ENCODE measurements at regions not wholly inside any gene's neighbourhood (a gene's known extent, or its start where the extent isn't known, plus 50 kb on each side); places are given as distances from the start of the nearest gene placed in this dataset.

GRCh38 chr13:50618206-50618605 lies 225.3 kb downstream of the DLEU7 start:
- no peak overlapping the region for H3K27ac Mint-ChIP-seq

GRCh38 chr13:50626101-50626547 lies 217.4 kb downstream of the DLEU7 start:
- Mint-ChIP-seq H3K4me1 (peaks cover 15% of the 10 kb centered on the region), H3K9me3 (ENCODE audit: insufficient read depth) (no peaks in the 10 kb centered on the region), H3K4me3 (no peak overlapping the region), H3K27ac (peak overlapping the region; percentile 71), H3K27me3 (no peaks in the 10 kb centered on the region)
- WGBS (ENCODE audit: insufficient coverage), result 100% methylated on average over 1 of the region's 3 CpGs
- peak; percentile 69 for ATAC-seq (ENCODE audit: low read depth)
- Histone ChIP-seq H3K4me2 (replicated peaks; ENCODE audit: low read depth, low read length, poor library complexity, severe bottlenecking) (no peak overlapping the region), H2AFZ (ENCODE audit: insufficient read depth, low read depth, low read length, poor library complexity, severe bottlenecking) (no peak overlapping the region), H3K27me3 (replicated peaks in 1 of 4; ENCODE audit: control extremely low read depth in 1 of 4, control insufficient read depth in 3 of 4, insufficient read depth in 4 of 4, low read length in 3 of 4) (no peaks in the 10 kb centered on the region), H3K9ac (ENCODE audit: low read length) (no peak overlapping the region), H3K4me3 (ENCODE audit: control extremely low read depth in 1 of 5, extremely low read depth in 1 of 5, insufficient read depth in 1 of 5, low read depth in 2 of 5, low read length in 4 of 5) (no peak overlapping the region), H3K9me3 (ENCODE audit: control extremely low read depth in 1 of 3, control insufficient read depth in 2 of 3, insufficient read depth in 1 of 3, low read length in 2 of 3) (no peaks in the 10 kb centered on the region), H3K27ac (ENCODE audit: low read length in 2 of 2) (no peak overlapping the region), H3K4me1 (ENCODE audit: control insufficient read depth in 2 of 2, insufficient read depth in 2 of 2, low read length in 2 of 2) (peaks cover 8 to 10% of the 10 kb centered on the region in 2 donors), H4K20me1 (ENCODE audit: control insufficient read depth, insufficient read depth, low read length, poor library complexity, severe bottlenecking) (no peaks in the 10 kb centered on the region), H3K36me3 (replicated peaks in 1 of 2; ENCODE audit: control extremely low read depth in 1 of 2, control insufficient read depth in 1 of 2, extremely low read depth in 1 of 2, insufficient read depth in 2 of 2, low read length in 1 of 2) (no peaks in the 10 kb centered on the region), H3K79me2 (ENCODE audit: control insufficient read depth, insufficient read depth, low read length) (no peaks in the 10 kb centered on the region)
- POLR2A ChIA-PET, result interaction anchor here (0.7 to 1.4 kb wide), 2 partner anchors 9 to 314 kb away, joined by 3 to 7 read pairs; no protein-coding TSS in a partner anchor
- DNase-seq, result peak; percentile 60
- CTCF ChIA-PET, result interaction anchor here (0.7 to 0.9 kb wide), 2 partner anchors 175 to 533 kb away, joined by 3 read pairs; no protein-coding TSS in a partner anchor
- intact Hi-C loops (cut with micrococcal nuclease), result no loop called here
- TF ChIP-seq CTCF (IDR thresholded peaks at IDR 0.05), result no peak
- TF ChIP-seq EZH2 (IDR thresholded peaks at IDR 0.05; ENCODE audit: borderline replicate concordance, insufficient read depth, low read depth, low read length, poor library complexity, severe bottlenecking), result no peak

More at GRCh38 chr13:50618206-50618605, 225.3 kb downstream of the DLEU7 start:
- Histone ChIP-seq H3K27ac (ENCODE audit: low read length in 2 of 2) (no peak overlapping the region), H4K20me1 (ENCODE audit: control insufficient read depth, insufficient read depth, low read length, poor library complexity, severe bottlenecking) (no peaks in the 10 kb centered on the region), H3K9ac (ENCODE audit: low read length) (no peak overlapping the region), H3K36me3 (replicated peaks in 1 of 2; ENCODE audit: control extremely low read depth in 1 of 2, control insufficient read depth in 1 of 2, extremely low read depth in 1 of 2, insufficient read depth in 2 of 2, low read length in 1 of 2) (no peaks in the 10 kb centered on the region), H3K4me3 (ENCODE audit: control extremely low read depth in 1 of 5, extremely low read depth in 1 of 5, insufficient read depth in 1 of 5, low read depth in 2 of 5, low read length in 4 of 5) (no peak overlapping the region), H2AFZ (ENCODE audit: insufficient read depth, low read depth, low read length, poor library complexity, severe bottlenecking) (no peak overlapping the region), H3K9me3 (ENCODE audit: control extremely low read depth in 1 of 3, control insufficient read depth in 2 of 3, insufficient read depth in 1 of 3, low read length in 2 of 3) (no peaks in the 10 kb centered on the region), H3K79me2 (ENCODE audit: control insufficient read depth, insufficient read depth, low read length) (no peaks in the 10 kb centered on the region), H3K4me2 (replicated peaks; ENCODE audit: low read depth, low read length, poor library complexity, severe bottlenecking) (no peak overlapping the region), H3K4me1 (ENCODE audit: control insufficient read depth in 2 of 2, insufficient read depth in 2 of 2, low read length in 2 of 2) (peaks cover 14 to 23% of the 10 kb centered on the region in 2 donors), H3K27me3 (replicated peaks in 1 of 4; ENCODE audit: control extremely low read depth in 1 of 4, control insufficient read depth in 3 of 4, insufficient read depth in 4 of 4, low read length in 3 of 4) (no peaks in the 10 kb centered on the region)
- no CpG with 5 or more reads among the region's 3 CpGs for WGBS (ENCODE audit: insufficient coverage)
- POLR2A ChIA-PET, result no interaction called here
- no peaks in the 10 kb centered on the region for H3K9me3 Mint-ChIP-seq (ENCODE audit: insufficient read depth)
- ATAC-seq (ENCODE audit: low read depth) (no peak), DNase-seq (no peak)
- intact Hi-C loops (cut with micrococcal nuclease), result no loop called here
- no peak for TF ChIP-seq CTCF (IDR thresholded peaks at IDR 0.05)
- TF ChIP-seq EZH2 (IDR thresholded peaks at IDR 0.05; ENCODE audit: borderline replicate concordance, insufficient read depth, low read depth, low read length, poor library complexity, severe bottlenecking), result no peak
- H3K4me3 Mint-ChIP-seq, result no peak overlapping the region
- H3K4me1 Mint-ChIP-seq, result peaks cover 38% of the 10 kb centered on the region
- H3K27me3 Mint-ChIP-seq, result no peaks in the 10 kb centered on the region
- CTCF ChIA-PET, result interaction anchor here (1.1 to 1.5 kb wide), 2 partner anchors 17 to 294 kb away, joined by 3 to 5 read pairs; no protein-coding TSS in a partner anchor
